ENCODE measurements at regions not wholly inside any gene's neighbourhood (a gene's known extent, or its start where the extent isn't known, plus 50 kb on each side); places are given as distances from the start of the nearest gene placed in this dataset.

GRCh38 chr4:34035225-34035624, 2209.1 kb downstream of the ARAP2 start:
- no peak for DNase-seq

GRCh38 chr4:34037280-34037679, 2207.0 kb downstream of the ARAP2 start:
- DNase-seq, result no peak

- no peak for DNase-seq
Measured at GRCh38 chr4:34039766-34040165, 2204.5 kb downstream of the ARAP2 start.

GRCh38 chr4:34043131-34043530, 2201.2 kb downstream of the ARAP2 start:
- DNase-seq, result no peak

- DNase-seq, result no peak
Measured at GRCh38 chr4:34046580-34046979, 2197.7 kb downstream of the ARAP2 start.

- DNase-seq, result no peak
Measured at GRCh38 chr4:34047363-34047762, 2197.0 kb downstream of the ARAP2 start.

- DNase-seq, result no peak
Measured at GRCh38 chr4:34066126-34066525, 2178.2 kb downstream of the ARAP2 start.

- no peak for DNase-seq
Measured at GRCh38 chr4:34091451-34091850, 2152.9 kb downstream of the ARAP2 start.

- DNase-seq, result no peak
Measured at GRCh38 chr4:34094114-34094513, 2150.2 kb downstream of the ARAP2 start.

- no peak for DNase-seq
Measured at GRCh38 chr4:34105311-34105710, 2139.0 kb downstream of the ARAP2 start.

- DNase-seq, result no peak
Measured at GRCh38 chr4:34108391-34108790, 2135.9 kb downstream of the ARAP2 start.

GRCh38 chr4:34112573-34112972, 2131.7 kb downstream of the ARAP2 start:
- DNase-seq, result no peak

GRCh38 chr4:34138385-34138784, 2105.9 kb downstream of the ARAP2 start:
- DNase-seq, result no peak

- DNase-seq, result no peak
Measured at GRCh38 chr4:34139346-34139745, 2105.0 kb downstream of the ARAP2 start.

- no peak for DNase-seq
Measured at GRCh38 chr4:34148322-34148908, 2095.9 kb downstream of the ARAP2 start.

GRCh38 chr4:34157547-34157946, 2086.8 kb downstream of the ARAP2 start:
- no peak for DNase-seq

- no peak for DNase-seq
Measured at GRCh38 chr4:34158878-34159277, 2085.4 kb downstream of the ARAP2 start.

GRCh38 chr4:34170946-34171345, 2073.4 kb downstream of the ARAP2 start:
- DNase-seq, result no peak

- DNase-seq, result no peak
Measured at GRCh38 chr4:34176609-34177008, 2067.7 kb downstream of the ARAP2 start.

- no peak for DNase-seq
Measured at GRCh38 chr4:34178476-34178875, 2065.8 kb downstream of the ARAP2 start.

GRCh38 chr4:34181311-34181841, 2062.9 kb downstream of the ARAP2 start:
- no peak for DNase-seq

GRCh38 chr4:34181891-34182290, 2062.4 kb downstream of the ARAP2 start:
- no peak for DNase-seq

GRCh38 chr4:34182306-34182705, 2062.0 kb downstream of the ARAP2 start:
- DNase-seq, result no peak

GRCh38 chr4:34183926-34184325, 2060.4 kb downstream of the ARAP2 start:
- no peak for DNase-seq

GRCh38 chr4:34187056-34187455, 2057.3 kb downstream of the ARAP2 start:
- DNase-seq, result no peak
